ENCODE measurements at regions not wholly inside any gene's neighbourhood (a gene's known extent, or its start where the extent isn't known, plus 50 kb on each side); places are given as distances from the start of the nearest gene placed in this dataset.
"Not testable (repeated sequence)": the region's sequence is repeated elsewhere in the genome, so short reads cannot be mapped to it uniquely, and the experiment has no call there.

DNA sequence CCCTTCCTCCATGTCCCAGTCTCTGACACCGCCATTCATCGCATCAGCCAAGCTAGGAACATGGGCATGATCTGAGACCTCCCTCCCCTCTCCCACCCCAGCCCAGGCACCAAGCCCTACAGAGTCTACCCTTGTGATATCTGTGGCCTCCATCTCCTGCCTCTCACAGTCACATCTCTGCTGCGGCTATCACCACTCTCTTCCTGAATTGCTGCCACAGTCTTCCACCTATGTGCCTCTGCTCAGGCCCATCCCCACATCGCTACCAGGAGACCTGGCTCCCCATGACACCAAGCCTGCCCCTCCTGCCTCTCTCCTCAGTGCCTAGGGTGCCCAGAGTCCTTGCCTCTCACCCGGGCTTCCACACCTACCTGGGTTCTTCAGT lies 82.7 kb upstream of the BCAR3 start:
- H3K4me1 Mint-ChIP-seq = peaks cover 49% of the 10 kb centered on the region
- no peak overlapping the region for H3K4me3 Mint-ChIP-seq
- H3K9me3 Mint-ChIP-seq = no peaks in the 10 kb centered on the region
- DNase-seq = no peak
- H3K36me3 Mint-ChIP-seq (ENCODE audit: low read depth) = no peaks in the 10 kb centered on the region
- H3K27ac Mint-ChIP-seq = no peak overlapping the region
- peaks cover 14% of the 10 kb centered on the region for H3K27me3 Mint-ChIP-seq (ENCODE audit: low read depth, poor library complexity)
- TF ChIP-seq, protein P1, sequence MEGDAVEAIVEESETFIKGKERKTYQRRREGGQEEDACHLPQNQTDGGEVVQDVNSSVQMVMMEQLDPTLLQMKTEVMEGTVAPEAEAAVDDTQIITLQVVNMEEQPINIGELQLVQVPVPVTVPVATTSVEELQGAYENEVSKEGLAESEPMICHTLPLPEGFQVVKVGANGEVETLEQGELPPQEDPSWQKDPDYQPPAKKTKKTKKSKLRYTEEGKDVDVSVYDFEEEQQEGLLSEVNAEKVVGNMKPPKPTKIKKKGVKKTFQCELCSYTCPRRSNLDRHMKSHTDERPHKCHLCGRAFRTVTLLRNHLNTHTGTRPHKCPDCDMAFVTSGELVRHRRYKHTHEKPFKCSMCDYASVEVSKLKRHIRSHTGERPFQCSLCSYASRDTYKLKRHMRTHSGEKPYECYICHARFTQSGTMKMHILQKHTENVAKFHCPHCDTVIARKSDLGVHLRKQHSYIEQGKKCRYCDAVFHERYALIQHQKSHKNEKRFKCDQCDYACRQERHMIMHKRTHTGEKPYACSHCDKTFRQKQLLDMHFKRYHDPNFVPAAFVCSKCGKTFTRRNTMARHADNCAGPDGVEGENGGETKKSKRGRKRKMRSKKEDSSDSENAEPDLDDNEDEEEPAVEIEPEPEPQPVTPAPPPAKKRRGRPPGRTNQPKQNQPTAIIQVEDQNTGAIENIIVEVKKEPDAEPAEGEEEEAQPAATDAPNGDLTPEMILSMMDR (IDR thresholded peaks at IDR 0.05) = no peak

DNA sequence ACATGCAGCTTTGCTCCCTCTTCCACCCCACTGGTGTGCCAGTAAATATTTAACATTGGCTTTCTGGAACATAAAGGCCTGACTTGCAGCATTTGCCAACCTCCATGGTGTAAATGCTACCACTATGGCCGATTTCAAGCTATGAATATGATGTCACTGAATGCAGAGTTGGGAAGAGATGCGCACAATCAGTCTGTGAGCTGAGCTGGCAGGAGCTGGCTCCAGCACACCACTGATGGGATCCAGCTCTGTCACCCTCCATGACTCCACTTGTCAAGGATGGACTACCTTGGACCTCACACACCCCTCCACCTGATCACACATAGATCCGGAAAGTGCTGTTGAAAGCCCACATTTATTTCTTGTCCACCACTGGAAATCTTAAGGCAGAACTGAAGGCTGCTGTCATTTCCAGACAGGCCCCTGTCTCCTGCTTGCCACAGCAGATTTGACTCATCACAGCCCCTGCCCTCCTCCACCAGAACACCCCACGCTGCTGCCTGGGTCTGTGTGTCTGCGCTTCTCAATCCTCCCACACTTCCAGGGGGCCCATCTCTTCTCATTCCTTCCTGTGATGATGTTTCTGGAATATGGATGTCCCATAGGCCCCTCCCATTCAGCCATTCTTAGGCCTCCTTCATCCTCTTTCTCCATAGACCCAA lies 82.2 kb upstream of the BCAR3 start:
- no peaks in the 10 kb centered on the region for H3K36me3 Mint-ChIP-seq (ENCODE audit: low read depth)
- H3K4me1 Mint-ChIP-seq = peaks cover 49% of the 10 kb centered on the region
- no peak overlapping the region for H3K4me3 Mint-ChIP-seq
- H3K9me3 Mint-ChIP-seq = no peaks in the 10 kb centered on the region
- no peak overlapping the region for H3K27ac Mint-ChIP-seq
- TF ChIP-seq, protein P1 (IDR thresholded peaks at IDR 0.05) = no peak
- no peak for DNase-seq
- H3K27me3 Mint-ChIP-seq (ENCODE audit: low read depth, poor library complexity) = peaks cover 14% of the 10 kb centered on the region

DNA sequence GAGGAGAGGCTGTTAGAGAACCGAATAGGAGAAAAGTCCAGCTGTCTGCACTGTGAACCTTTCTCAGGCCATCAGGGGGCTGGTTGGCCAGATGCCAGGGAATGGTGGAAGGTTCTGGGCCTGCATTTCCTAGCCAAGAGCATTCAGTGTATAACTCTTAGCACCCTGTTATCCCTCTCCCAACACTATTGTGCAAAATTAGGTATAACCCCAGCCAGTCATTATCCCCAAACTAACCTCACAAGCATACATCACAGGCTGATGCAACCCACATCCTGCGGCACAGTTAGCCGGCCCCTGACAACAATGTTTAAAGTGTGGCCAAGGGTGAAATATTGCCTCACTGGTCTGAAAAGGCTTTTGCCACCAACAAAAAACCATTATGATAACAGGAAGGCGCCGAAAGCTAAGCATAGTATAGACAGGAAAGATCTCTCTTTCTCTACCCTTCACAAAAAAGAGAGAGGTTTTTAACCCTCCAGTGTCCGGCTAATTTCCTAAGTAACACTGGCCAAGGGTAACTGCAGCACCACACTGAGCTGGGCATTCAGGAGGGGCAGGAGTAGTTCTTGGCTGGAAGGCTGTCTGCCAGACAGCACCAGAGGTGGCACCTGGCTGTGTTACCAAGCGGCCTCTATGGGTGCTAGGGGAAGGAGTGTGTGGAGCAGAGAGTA lies 77.3 kb upstream of the BCAR3 start:
- no peaks in the 10 kb centered on the region for H3K36me3 Mint-ChIP-seq (ENCODE audit: low read depth)
- TF ChIP-seq, protein P1 (IDR thresholded peaks at IDR 0.05) = no peak
- H3K4me1 Mint-ChIP-seq = peaks cover 15% of the 10 kb centered on the region
- DNase-seq = no peak
- H3K27me3 Mint-ChIP-seq (ENCODE audit: low read depth, poor library complexity) = peaks cover 10% of the 10 kb centered on the region
- H3K4me3 Mint-ChIP-seq = no peak overlapping the region
- no peaks in the 10 kb centered on the region for H3K9me3 Mint-ChIP-seq
- no peak overlapping the region for H3K27ac Mint-ChIP-seq

DNA sequence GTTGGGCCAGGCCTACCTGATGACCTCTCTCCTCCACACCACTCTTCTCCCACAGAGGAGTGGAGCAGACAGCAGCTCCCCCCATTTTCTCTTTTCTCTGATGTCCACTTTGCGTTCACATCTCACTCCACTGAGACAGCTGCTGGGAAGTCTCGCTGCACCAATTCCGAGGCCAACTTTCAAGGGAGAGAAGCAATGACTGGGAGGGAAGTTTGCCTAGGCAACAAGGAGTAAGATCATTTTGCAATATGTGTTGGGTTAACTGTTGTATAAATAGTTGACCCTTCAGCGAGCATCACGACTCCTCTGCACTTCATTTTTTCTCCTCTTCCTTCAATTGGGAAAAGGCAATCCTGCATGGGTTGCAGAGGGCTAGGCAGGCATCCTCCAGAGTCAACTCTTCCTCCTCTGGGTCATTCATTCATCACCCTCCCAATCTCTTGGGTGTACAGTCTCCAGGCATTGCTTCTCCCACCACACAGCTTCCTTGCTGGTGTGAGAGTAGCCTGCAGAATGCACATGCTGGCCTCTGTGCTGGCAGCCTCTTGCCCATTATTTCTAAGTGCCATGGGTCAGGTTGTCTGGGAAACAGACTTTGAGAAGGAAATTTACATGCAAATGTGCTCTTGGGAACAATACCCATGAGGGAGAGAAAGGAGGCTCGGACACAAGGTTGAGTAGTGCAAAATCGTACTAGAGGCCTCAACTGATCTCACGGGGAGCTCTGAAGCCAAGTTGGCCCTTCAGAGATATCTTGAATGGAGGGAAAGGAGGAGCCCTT lies 75.8 kb upstream of the BCAR3 start:
- DNase-seq = no peak
- Mint-ChIP-seq H3K9me3 (no peaks in the 10 kb centered on the region), H3K27ac (no peak overlapping the region), H3K4me3 (no peak overlapping the region), H3K27me3 (ENCODE audit: low read depth, poor library complexity) (peaks cover 5% of the 10 kb centered on the region), H3K4me1 (peaks cover 15% of the 10 kb centered on the region), H3K36me3 (ENCODE audit: low read depth) (no peaks in the 10 kb centered on the region)
- TF ChIP-seq, protein P1 (IDR thresholded peaks at IDR 0.05) = no peak

DNA sequence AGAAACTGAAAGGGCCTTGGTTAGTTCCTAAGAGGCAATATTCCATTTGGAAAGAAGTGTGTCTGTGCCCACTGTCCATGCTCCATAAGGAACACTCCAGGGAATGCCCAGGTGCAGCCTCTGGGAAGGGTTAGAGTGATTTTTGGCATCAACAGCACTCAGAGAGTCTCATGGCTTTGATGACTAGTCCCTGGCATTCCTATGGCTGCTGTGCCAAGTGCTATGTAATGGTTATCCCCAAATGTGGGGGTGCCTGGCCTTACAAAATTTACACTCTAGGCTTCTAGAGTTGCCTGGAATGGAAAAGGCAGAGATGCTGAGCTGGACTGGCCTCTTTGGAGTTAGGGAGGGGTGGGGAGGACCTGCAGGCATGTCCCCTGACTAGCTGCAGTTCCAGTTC lies 75.0 kb upstream of the BCAR3 start:
- peaks cover 5% of the 10 kb centered on the region for H3K27me3 Mint-ChIP-seq (ENCODE audit: low read depth, poor library complexity)
- TF ChIP-seq, protein P1 (IDR thresholded peaks at IDR 0.05) = no peak
- no peak overlapping the region for H3K27ac Mint-ChIP-seq
- H3K4me3 Mint-ChIP-seq = no peak overlapping the region
- DNase-seq = no peak
- peaks cover 13% of the 10 kb centered on the region for H3K4me1 Mint-ChIP-seq
- no peaks in the 10 kb centered on the region for H3K36me3 Mint-ChIP-seq (ENCODE audit: low read depth)
- H3K9me3 Mint-ChIP-seq = no peaks in the 10 kb centered on the region

DNA sequence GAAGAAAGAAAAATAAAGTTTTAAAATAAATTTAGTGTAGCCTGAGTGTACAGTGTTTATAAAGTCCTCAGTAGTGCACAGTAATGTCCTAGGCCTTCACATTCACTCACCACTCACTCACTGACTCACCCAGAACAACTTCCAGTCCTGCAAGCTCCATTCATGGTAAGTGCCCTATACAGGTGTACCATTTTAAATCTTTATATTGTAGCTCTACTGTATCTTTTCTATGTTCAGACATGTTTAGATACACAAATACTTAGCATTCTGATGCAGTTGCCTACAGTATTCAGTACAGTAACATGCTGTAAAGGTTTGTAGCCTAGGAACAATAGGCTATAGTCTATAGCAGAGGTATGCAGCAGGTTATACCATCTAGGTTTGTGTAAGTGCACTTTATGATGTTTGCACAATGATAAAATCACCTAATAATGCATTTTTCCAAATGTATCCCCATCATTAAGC lies 73.6 kb upstream of the BCAR3 start:
- DNase-seq; H3K36me3 Mint-ChIP-seq (ENCODE audit: low read depth); H3K27ac Mint-ChIP-seq; H3K27me3 Mint-ChIP-seq (ENCODE audit: low read depth, poor library complexity); H3K4me3 Mint-ChIP-seq; H3K9me3 Mint-ChIP-seq: not testable (repeated sequence)
- H3K4me1 Mint-ChIP-seq = peaks cover 16% of the 10 kb centered on the region
